ENCODE measurements at regions not wholly inside any gene's neighbourhood (a gene's known extent, or its start where the extent isn't known, plus 50 kb on each side); places are given as distances from the start of the nearest gene placed in this dataset.

DNA sequence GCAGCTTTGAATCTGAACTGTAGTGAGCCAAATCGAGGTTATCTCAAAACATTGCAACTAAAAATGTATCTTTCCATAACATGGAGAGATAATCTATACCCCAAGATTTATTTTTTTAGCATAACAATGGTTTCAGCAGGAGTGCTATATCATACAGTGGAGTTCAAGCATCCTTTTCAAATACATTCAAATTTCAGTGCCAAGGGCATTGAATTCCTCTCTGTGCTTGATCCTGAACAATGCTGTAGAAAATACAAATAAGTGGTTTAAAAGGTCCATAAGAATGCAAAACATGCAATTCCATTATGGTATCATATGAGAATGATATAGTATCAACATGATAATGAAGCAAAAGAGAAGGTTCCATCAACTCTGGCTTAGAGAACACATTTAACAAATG is 201.7 kb downstream of the TXNL1 start:
- no peaks in the 10 kb centered on the region for H3K36me3 ChIP-seq (replicated peaks in 1 of 2; ENCODE audit: control insufficient read depth in 1 of 2, insufficient read depth in 2 of 2, low read length in 2 of 2)
- H3K4me1 Mint-ChIP-seq = peaks cover 13% of the 10 kb centered on the region

GRCh38 chr18:56433919-56434318 is 204.5 kb downstream of the TXNL1 start:
- Histone ChIP-seq H3K9me3 (replicated peaks in 1 of 2; ENCODE audit: control insufficient read depth in 1 of 2, insufficient read depth in 1 of 2, low read length in 2 of 2) (no peaks in the 10 kb centered on the region), H3K4me3 (replicated peaks in 1 of 3; ENCODE audit: low read depth in 2 of 3, low read length in 3 of 3) (no peak overlapping the region), H4K20me1 (ENCODE audit: insufficient read depth, low read length) (no peaks in the 10 kb centered on the region), H3K27me3 (ENCODE audit: control insufficient read depth in 2 of 2, insufficient read depth in 2 of 2, low read length in 2 of 2) (no peaks in the 10 kb centered on the region), H3K27ac (ENCODE audit: low read depth in 1 of 2, low read length in 2 of 2) (no peak overlapping the region), H3K79me2 (ENCODE audit: insufficient read depth, low read length) (no peaks in the 10 kb centered on the region), H3K9ac (ENCODE audit: insufficient read depth, low read length, poor library complexity, severe bottlenecking) (no peak overlapping the region), H3K36me3 (replicated peaks in 1 of 2; ENCODE audit: control insufficient read depth in 1 of 2, insufficient read depth in 2 of 2, low read length in 2 of 2) (no peaks in the 10 kb centered on the region), H2AFZ (ENCODE audit: insufficient read depth, low read depth, low read length, poor library complexity, severe bottlenecking) (no peak overlapping the region), H3K4me1 (ENCODE audit: control insufficient read depth in 1 of 2, insufficient read depth in 2 of 2, low read length in 2 of 2) (no peaks in the 10 kb centered on the region), H3K4me2 (replicated peaks; ENCODE audit: extremely low read depth, low read length, poor library complexity, severe bottlenecking) (no peak overlapping the region)
- Mint-ChIP-seq H3K4me3 (no peak overlapping the region), H3K36me3 (no peaks in the 10 kb centered on the region), H3K4me1 (peaks cover 3% of the 10 kb centered on the region), H3K27me3 (ENCODE audit: low read depth in 3 of 3) (peaks cover 0 to 2% (median 0%) of the 10 kb centered on the region in 3 donors), H3K9me3 (peaks cover 3 to 15% (median 6%) of the 10 kb centered on the region in 7 donors), H3K27ac (no peak overlapping the region)
- DNase-seq = no peak
- TF ChIP-seq, protein P1, sequence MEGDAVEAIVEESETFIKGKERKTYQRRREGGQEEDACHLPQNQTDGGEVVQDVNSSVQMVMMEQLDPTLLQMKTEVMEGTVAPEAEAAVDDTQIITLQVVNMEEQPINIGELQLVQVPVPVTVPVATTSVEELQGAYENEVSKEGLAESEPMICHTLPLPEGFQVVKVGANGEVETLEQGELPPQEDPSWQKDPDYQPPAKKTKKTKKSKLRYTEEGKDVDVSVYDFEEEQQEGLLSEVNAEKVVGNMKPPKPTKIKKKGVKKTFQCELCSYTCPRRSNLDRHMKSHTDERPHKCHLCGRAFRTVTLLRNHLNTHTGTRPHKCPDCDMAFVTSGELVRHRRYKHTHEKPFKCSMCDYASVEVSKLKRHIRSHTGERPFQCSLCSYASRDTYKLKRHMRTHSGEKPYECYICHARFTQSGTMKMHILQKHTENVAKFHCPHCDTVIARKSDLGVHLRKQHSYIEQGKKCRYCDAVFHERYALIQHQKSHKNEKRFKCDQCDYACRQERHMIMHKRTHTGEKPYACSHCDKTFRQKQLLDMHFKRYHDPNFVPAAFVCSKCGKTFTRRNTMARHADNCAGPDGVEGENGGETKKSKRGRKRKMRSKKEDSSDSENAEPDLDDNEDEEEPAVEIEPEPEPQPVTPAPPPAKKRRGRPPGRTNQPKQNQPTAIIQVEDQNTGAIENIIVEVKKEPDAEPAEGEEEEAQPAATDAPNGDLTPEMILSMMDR (IDR thresholded peaks at IDR 0.05) = no peak
- intact Hi-C loops (cut with micrococcal nuclease) = no loop called here
- WGBS (ENCODE audit: insufficient coverage) = 93% methylated on average over 2 of the region's 3 CpGs

More for the DNA sequence above, 201.7 kb downstream of the TXNL1 start:
- H4K20me1 ChIP-seq (ENCODE audit: insufficient read depth, low read length) = no peaks in the 10 kb centered on the region
- no CpG with 5 or more reads among the region's 1 CpG for WGBS (ENCODE audit: insufficient coverage)
- no peaks in the 10 kb centered on the region for H3K27me3 ChIP-seq (ENCODE audit: control insufficient read depth in 2 of 2, insufficient read depth in 2 of 2, low read length in 2 of 2)
- no peak overlapping the region for H3K4me2 ChIP-seq (replicated peaks; ENCODE audit: extremely low read depth, low read length, poor library complexity, severe bottlenecking)
- H3K9ac ChIP-seq (ENCODE audit: insufficient read depth, low read length, poor library complexity, severe bottlenecking) = no peak overlapping the region
- H3K4me3 Mint-ChIP-seq = no peak overlapping the region
- no peaks in the 10 kb centered on the region for H3K36me3 Mint-ChIP-seq
- peaks cover 3 to 16% (median 8%) of the 10 kb centered on the region in 7 donors for H3K9me3 Mint-ChIP-seq
- H3K27me3 Mint-ChIP-seq (ENCODE audit: low read depth in 3 of 3) = peaks cover 0 to 2% (median 0%) of the 10 kb centered on the region in 3 donors
- H3K4me1 ChIP-seq (ENCODE audit: control insufficient read depth in 1 of 2, insufficient read depth in 2 of 2, low read length in 2 of 2) = peaks cover 7 to 8% of the 10 kb centered on the region in 2 donors
- no peak overlapping the region for H3K27ac ChIP-seq (ENCODE audit: low read depth in 1 of 2, low read length in 2 of 2)
- DNase-seq = no peak
- no peaks in the 10 kb centered on the region for H3K9me3 ChIP-seq (replicated peaks in 1 of 2; ENCODE audit: control insufficient read depth in 1 of 2, insufficient read depth in 1 of 2, low read length in 2 of 2)
- intact Hi-C loops (cut with micrococcal nuclease) = no loop called here
- no peak overlapping the region for H3K27ac Mint-ChIP-seq
- no peak overlapping the region for H2AFZ ChIP-seq (ENCODE audit: insufficient read depth, low read depth, low read length, poor library complexity, severe bottlenecking)
- TF ChIP-seq, protein P1 (IDR thresholded peaks at IDR 0.05) = no peak
- H3K4me3 ChIP-seq (replicated peaks in 1 of 3; ENCODE audit: low read depth in 2 of 3, low read length in 3 of 3) = no peak overlapping the region
- no peaks in the 10 kb centered on the region for H3K79me2 ChIP-seq (ENCODE audit: insufficient read depth, low read length)
